ENCODE measurements at regions not wholly inside any gene's neighbourhood (a gene's known extent, or its start where the extent isn't known, plus 50 kb on each side); places are given as distances from the start of the nearest gene placed in this dataset.

- no peaks in the 10 kb centered on the region for H3K36me3 ChIP-seq
- H3K4me3 ChIP-seq: no peak overlapping the region
- no peaks in the 10 kb centered on the region for H3K4me1 ChIP-seq
- no peak overlapping the region for H3K27ac ChIP-seq
- DNase-seq: peak; percentile 57 to 63
- intact Hi-C loops (cut with DNase I; ENCODE audit: low total_unique reads): no loop called here
- no peaks in the 10 kb centered on the region for H3K27me3 ChIP-seq
- no peak for TF ChIP-seq POLR2A (IDR thresholded peaks at IDR 0.05)
- TF ChIP-seq, protein P1, sequence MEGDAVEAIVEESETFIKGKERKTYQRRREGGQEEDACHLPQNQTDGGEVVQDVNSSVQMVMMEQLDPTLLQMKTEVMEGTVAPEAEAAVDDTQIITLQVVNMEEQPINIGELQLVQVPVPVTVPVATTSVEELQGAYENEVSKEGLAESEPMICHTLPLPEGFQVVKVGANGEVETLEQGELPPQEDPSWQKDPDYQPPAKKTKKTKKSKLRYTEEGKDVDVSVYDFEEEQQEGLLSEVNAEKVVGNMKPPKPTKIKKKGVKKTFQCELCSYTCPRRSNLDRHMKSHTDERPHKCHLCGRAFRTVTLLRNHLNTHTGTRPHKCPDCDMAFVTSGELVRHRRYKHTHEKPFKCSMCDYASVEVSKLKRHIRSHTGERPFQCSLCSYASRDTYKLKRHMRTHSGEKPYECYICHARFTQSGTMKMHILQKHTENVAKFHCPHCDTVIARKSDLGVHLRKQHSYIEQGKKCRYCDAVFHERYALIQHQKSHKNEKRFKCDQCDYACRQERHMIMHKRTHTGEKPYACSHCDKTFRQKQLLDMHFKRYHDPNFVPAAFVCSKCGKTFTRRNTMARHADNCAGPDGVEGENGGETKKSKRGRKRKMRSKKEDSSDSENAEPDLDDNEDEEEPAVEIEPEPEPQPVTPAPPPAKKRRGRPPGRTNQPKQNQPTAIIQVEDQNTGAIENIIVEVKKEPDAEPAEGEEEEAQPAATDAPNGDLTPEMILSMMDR (IDR thresholded peaks at IDR 0.05): peak; percentile 31 to 63 (median 50)
- H3K9me3 ChIP-seq: no peaks in the 10 kb centered on the region
These were observed 260.4 kb upstream of the P2RY1 start for GRCh38 chr3:152574461-152575079.

DNA sequence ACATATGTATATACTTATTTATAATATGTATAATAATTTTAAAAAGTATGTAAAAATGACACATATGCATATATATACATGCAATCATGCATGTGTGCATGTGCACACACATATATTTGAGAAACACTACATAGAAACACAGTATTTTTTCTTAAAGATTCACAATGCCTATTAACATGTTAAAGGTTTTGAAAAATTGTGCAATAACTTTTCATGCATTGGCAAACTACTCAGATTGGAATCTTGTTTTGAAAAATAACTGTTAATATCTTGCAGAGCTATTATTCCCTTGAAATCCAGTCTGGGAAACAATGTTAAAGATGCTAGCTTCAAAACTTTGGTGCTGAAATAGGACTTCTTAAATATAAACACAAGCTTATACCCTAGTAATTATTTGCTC lies 256.2 kb upstream of the P2RY1 start:
- H3K36me3 ChIP-seq: no peaks in the 10 kb centered on the region
- H3K27ac ChIP-seq: no peak overlapping the region
- intact Hi-C loops (cut with DNase I; ENCODE audit: low total_unique reads): no loop called here
- no peaks in the 10 kb centered on the region for H3K27me3 ChIP-seq
- TF ChIP-seq POLR2A (IDR thresholded peaks at IDR 0.05): no peak
- TF ChIP-seq, protein P1 (IDR thresholded peaks at IDR 0.05): no peak
- H3K4me3 ChIP-seq: no peak overlapping the region
- no peaks in the 10 kb centered on the region for H3K4me1 ChIP-seq
- no peak for DNase-seq
- H3K9me3 ChIP-seq: no peaks in the 10 kb centered on the region

DNA sequence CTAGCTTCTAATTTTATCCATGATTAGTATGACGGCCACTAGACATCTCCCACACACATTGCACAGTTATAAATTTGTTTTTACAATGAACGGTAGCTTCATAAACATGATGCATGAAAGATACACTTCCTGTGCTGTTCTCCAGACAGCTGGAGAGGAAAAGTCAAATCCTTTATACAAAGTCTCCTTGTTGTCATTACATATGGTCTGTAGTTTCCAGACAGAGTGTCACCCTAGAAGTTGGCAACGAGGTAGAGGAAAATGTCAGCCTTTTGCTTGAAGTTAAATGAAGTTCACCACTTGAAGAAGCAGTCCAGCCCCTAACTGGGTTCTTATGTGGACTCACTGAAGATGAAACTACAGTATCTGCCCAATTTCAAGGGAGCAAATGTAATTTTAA lies 253.0 kb upstream of the P2RY1 start:
- Histone ChIP-seq H3K4me1 (no peaks in the 10 kb centered on the region), H3K9me3 (no peaks in the 10 kb centered on the region), H3K27ac (no peak overlapping the region), H3K36me3 (no peaks in the 10 kb centered on the region), H3K27me3 (no peaks in the 10 kb centered on the region), H3K4me3 (no peak overlapping the region)
- TF ChIP-seq, protein P1 (IDR thresholded peaks at IDR 0.05): no peak
- no peak for TF ChIP-seq POLR2A (IDR thresholded peaks at IDR 0.05)
- intact Hi-C loops (cut with DNase I; ENCODE audit: low total_unique reads): no loop called here
- no peak for DNase-seq

GRCh38 chr3:152583963-152584362 lies 251.0 kb upstream of the P2RY1 start:
- H3K36me3 ChIP-seq: no peaks in the 10 kb centered on the region
- DNase-seq: no peak
- no peaks in the 10 kb centered on the region for H3K9me3 ChIP-seq
- no peaks in the 10 kb centered on the region for H3K4me1 ChIP-seq
- TF ChIP-seq, protein P1 (IDR thresholded peaks at IDR 0.05): no peak
- no peak for TF ChIP-seq POLR2A (IDR thresholded peaks at IDR 0.05)
- intact Hi-C loops (cut with DNase I; ENCODE audit: low total_unique reads): no loop called here
- no peaks in the 10 kb centered on the region for H3K27me3 ChIP-seq
- peak overlapping the region in 1 of 2 donors; percentile 36 for H3K27ac ChIP-seq
- no peak overlapping the region for H3K4me3 ChIP-seq

- Histone ChIP-seq H3K4me1 (no peaks in the 10 kb centered on the region), H3K4me3 (no peak overlapping the region), H3K9me3 (no peaks in the 10 kb centered on the region), H3K36me3 (no peaks in the 10 kb centered on the region), H3K27ac (no peak overlapping the region), H3K27me3 (no peaks in the 10 kb centered on the region)
- TF ChIP-seq, protein P1 (IDR thresholded peaks at IDR 0.05): no peak
- TF ChIP-seq POLR2A (IDR thresholded peaks at IDR 0.05): no peak
- intact Hi-C loops (cut with DNase I; ENCODE audit: low total_unique reads): no loop called here
- no peak for DNase-seq
These were observed 248.0 kb upstream of the P2RY1 start for GRCh38 chr3:152586974-152587373.

Data from uterus (tissue), 3 donors.